Natural killer cell (primary cell): ENCODE measurements at regions not wholly inside any gene's neighbourhood (a gene's known extent, or its start where the extent isn't known, plus 50 kb on each side); places are given as distances from the start of the nearest gene placed in this dataset.

Experiments used
- ATAC-seq, 3 donors: fragments of 150-1000 bp in 2 of 3; fragments of 200-7000 bp in 1 of 3; cut with Tn5 transposase; 1 replicate in 1 of 3; 2 replicates in 2 of 3; pipeline ENCODE4 v1.10.0; 2021; ENCODE audit warnings: mild to moderate bottlenecking in 2 of 3, moderate library complexity in 2 of 3
- DNase-seq, 2 donors: peaks; one replicate each; pipeline versions ENCODE4 v3.0.0 to v3.0.0-alpha.2; 2013 to 2021; ENCODE audit warnings: mixed read lengths in 1 of 2
- H3K27ac ChIP-seq: one replicate; pipeline ENCODE4 v1.5.1; 2013; ENCODE audit warnings: mild to moderate bottlenecking, low read length
- H3K27me3 ChIP-seq: one replicate; pipeline ENCODE4 v1.6.1; 2013; ENCODE audit warnings: low read length; ENCODE audit not compliant: control insufficient read depth, insufficient read depth
- H3K36me3 ChIP-seq: one replicate; pipeline ENCODE4 v1.6.1; 2013; ENCODE audit warnings: low read length; ENCODE audit not compliant: control insufficient read depth, insufficient read depth
- H3K4me1 ChIP-seq: one replicate; pipeline ENCODE4 v1.6.1; 2013; ENCODE audit warnings: low read length; ENCODE audit not compliant: control insufficient read depth, insufficient read depth
- H3K4me3 ChIP-seq: one replicate; pipeline ENCODE4 v1.5.1; 2013; ENCODE audit warnings: low read length
- H3K9me3 ChIP-seq: one replicate; pipeline ENCODE4 v1.6.1; 2013; ENCODE audit warnings: low read length; ENCODE audit not compliant: control insufficient read depth, insufficient read depth
- H3K27ac Mint-ChIP-seq, 2 donors: one replicate each; pipeline ENCODE4 v1.8.0; 2022; ENCODE audit warnings: mild to moderate bottlenecking in 2 of 2, mixed read lengths in 2 of 2, moderate library complexity in 1 of 2
- H3K27me3 Mint-ChIP-seq, 2 donors: one replicate each; pipeline ENCODE4 v1.8.0; 2022; ENCODE audit warnings: low read depth in 2 of 2, mixed read lengths in 2 of 2
- H3K36me3 Mint-ChIP-seq: one replicate; pipeline ENCODE4 v1.8.0; 2022; ENCODE audit warnings: mixed read lengths
- H3K4me1 Mint-ChIP-seq, 2 donors: one replicate each; pipeline ENCODE4 v1.8.0; 2022; ENCODE audit warnings: mixed read lengths in 2 of 2
- H3K4me3 Mint-ChIP-seq: one replicate; pipeline ENCODE4 v1.8.0; 2022; ENCODE audit warnings: mild to moderate bottlenecking, moderate library complexity, mixed read lengths
- H3K9me3 Mint-ChIP-seq, 2 donors: one replicate each; pipeline ENCODE4 v1.8.0; 2022; ENCODE audit warnings: mixed read lengths in 2 of 2
- WGBS: methylation state at CpG from one replicate; pipeline ENCODE4 v1.1.7; 2013; ENCODE audit warnings: missing lambda C conversion rate; ENCODE audit not compliant: insufficient coverage; 5-methylcytosine and 5-hydroxymethylcytosine counted together
- intact Hi-C: fragments of 100-400 bp; cut with micrococcal nuclease; formaldehyde crosslinking; loops from one replicate; pipeline ENCODE4 v1.14.2; 2022
- TF ChIP-seq, protein P1 (sequence below): fragments of 200-600 bp; IDR thresholded peaks from one replicate; pipeline ENCODE4 v1.8.0; 2022; ENCODE audit warnings: antibody characterized with exemption

DNA sequence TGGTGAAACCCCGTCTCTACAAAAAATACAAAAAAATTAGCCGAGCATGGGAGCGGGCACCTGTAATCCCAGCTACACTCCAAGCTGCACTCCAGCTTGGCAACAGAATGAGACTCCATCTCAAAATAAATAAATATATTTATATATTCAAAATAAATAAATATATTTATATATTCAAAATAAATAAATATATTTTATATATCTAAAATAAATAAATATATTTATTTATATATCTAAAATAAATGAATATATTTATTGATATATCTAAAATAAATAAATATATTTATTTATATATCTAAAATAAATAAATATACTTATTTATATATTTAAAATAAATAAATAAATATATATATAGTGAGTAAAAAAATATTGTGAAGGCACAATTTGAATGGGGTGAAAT, 63.4 kb upstream of the EXOC1L start:
- H3K36me3 Mint-ChIP-seq, result no peaks in the 10 kb centered on the region
- no peak overlapping the region for H3K27ac Mint-ChIP-seq
- no peaks in the 10 kb centered on the region for H3K9me3 Mint-ChIP-seq
- H3K27ac ChIP-seq, result no peak overlapping the region
- H3K27me3 ChIP-seq, result peaks cover 2% of the 10 kb centered on the region
- H3K27me3 Mint-ChIP-seq, result peaks cover 8 to 10% of the 10 kb centered on the region in 2 donors
- H3K4me3 Mint-ChIP-seq, result no peak overlapping the region
- TF ChIP-seq, protein P1, sequence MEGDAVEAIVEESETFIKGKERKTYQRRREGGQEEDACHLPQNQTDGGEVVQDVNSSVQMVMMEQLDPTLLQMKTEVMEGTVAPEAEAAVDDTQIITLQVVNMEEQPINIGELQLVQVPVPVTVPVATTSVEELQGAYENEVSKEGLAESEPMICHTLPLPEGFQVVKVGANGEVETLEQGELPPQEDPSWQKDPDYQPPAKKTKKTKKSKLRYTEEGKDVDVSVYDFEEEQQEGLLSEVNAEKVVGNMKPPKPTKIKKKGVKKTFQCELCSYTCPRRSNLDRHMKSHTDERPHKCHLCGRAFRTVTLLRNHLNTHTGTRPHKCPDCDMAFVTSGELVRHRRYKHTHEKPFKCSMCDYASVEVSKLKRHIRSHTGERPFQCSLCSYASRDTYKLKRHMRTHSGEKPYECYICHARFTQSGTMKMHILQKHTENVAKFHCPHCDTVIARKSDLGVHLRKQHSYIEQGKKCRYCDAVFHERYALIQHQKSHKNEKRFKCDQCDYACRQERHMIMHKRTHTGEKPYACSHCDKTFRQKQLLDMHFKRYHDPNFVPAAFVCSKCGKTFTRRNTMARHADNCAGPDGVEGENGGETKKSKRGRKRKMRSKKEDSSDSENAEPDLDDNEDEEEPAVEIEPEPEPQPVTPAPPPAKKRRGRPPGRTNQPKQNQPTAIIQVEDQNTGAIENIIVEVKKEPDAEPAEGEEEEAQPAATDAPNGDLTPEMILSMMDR, result no peak
- no peaks in the 10 kb centered on the region for H3K4me1 Mint-ChIP-seq
- 100% methylated on average over 3 of the region's 3 CpGs for WGBS
- ATAC-seq (no peak), DNase-seq (no peak)
- intact Hi-C loops, result no loop called here
- H3K9me3 ChIP-seq, result no peaks in the 10 kb centered on the region
- H3K36me3 ChIP-seq, result no peaks in the 10 kb centered on the region
- H3K4me3 ChIP-seq, result no peak overlapping the region
- H3K4me1 ChIP-seq, result no peaks in the 10 kb centered on the region

- Histone ChIP-seq H3K4me1 (no peaks in the 10 kb centered on the region), H3K9me3 (no peaks in the 10 kb centered on the region), H3K36me3 (no peaks in the 10 kb centered on the region), H3K27ac (no peak overlapping the region), H3K4me3 (no peak overlapping the region), H3K27me3 (no peaks in the 10 kb centered on the region)
- ATAC-seq (no peak), DNase-seq (no peak)
- H3K36me3 Mint-ChIP-seq, result no peaks in the 10 kb centered on the region
- H3K4me3 Mint-ChIP-seq, result no peak overlapping the region
- no peak overlapping the region for H3K27ac Mint-ChIP-seq
- no peaks in the 10 kb centered on the region for H3K9me3 Mint-ChIP-seq
- TF ChIP-seq, protein P1, result no peak
- peaks cover 6 to 8% of the 10 kb centered on the region in 2 donors for H3K27me3 Mint-ChIP-seq
- intact Hi-C loops, result no loop called here
- no peaks in the 10 kb centered on the region for H3K4me1 Mint-ChIP-seq
Measured at GRCh38 chr4:55757356-55757952, 62.1 kb upstream of the EXOC1L start.

DNA sequence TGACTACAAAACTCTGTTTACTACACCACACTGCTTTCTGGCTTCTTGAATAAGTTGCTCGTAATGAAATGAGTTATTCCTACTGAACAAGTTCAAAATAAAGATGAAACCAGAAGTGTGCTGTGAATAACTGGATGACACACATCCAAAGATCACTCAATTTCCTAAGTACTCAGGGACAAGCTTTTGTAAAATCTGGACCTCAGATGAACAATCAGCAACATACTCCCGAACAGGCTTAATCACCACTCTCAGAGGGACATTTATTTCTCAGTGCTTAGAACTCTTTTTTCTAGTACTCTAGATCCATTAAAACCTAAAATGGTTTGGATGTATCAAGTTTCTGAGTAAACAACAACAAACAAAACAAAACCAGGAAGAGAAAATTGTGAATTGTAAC, 61.5 kb upstream of the EXOC1L start:
- peaks cover 3 to 8% of the 10 kb centered on the region in 2 donors for H3K27me3 Mint-ChIP-seq
- no peaks in the 10 kb centered on the region for H3K4me1 Mint-ChIP-seq
- WGBS, result 79% methylated on average over 2 of the region's 2 CpGs
- no peaks in the 10 kb centered on the region for H3K36me3 Mint-ChIP-seq
- no peaks in the 10 kb centered on the region for H3K36me3 ChIP-seq
- H3K27ac Mint-ChIP-seq, result no peak overlapping the region
- ATAC-seq (no peak), DNase-seq (no peak)
- H3K27ac ChIP-seq, result no peak overlapping the region
- H3K4me3 ChIP-seq, result no peak overlapping the region
- H3K9me3 Mint-ChIP-seq, result no peaks in the 10 kb centered on the region
- no peaks in the 10 kb centered on the region for H3K27me3 ChIP-seq
- no peaks in the 10 kb centered on the region for H3K9me3 ChIP-seq
- intact Hi-C loops, result no loop called here
- no peak overlapping the region for H3K4me3 Mint-ChIP-seq
- TF ChIP-seq, protein P1, result no peak
- H3K4me1 ChIP-seq, result no peaks in the 10 kb centered on the region

DNA sequence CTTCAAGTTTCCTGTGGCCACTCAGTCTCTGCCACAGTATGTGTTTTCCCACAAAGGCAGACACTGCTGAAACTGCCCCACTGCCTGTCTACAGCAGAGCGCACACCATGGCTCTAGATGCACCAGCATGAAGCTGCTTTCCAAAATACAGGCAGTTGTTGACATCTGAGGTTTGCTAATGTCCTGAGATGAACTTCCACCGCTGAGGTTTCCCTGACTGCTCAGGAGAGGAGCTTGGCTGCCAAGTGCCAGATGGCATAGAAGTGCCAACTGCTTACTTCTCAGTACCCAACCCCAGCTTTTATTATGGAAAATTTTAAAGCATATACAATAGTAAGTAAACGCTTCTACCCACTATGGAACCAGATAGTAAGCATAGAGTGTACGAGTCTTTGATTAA, 61.0 kb upstream of the EXOC1L start:
- TF ChIP-seq, protein P1, result no peak
- no peaks in the 10 kb centered on the region for H3K9me3 ChIP-seq
- DNase-seq (no peak), ATAC-seq (no peak)
- no peaks in the 10 kb centered on the region for H3K4me1 ChIP-seq
- no peak overlapping the region for H3K27ac ChIP-seq
- intact Hi-C loops, result no loop called here
- no peaks in the 10 kb centered on the region for H3K9me3 Mint-ChIP-seq
- no peaks in the 10 kb centered on the region for H3K36me3 ChIP-seq
- WGBS, result 61% methylated on average over 3 of the region's 4 CpGs
- H3K27ac Mint-ChIP-seq, result no peak overlapping the region
- no peaks in the 10 kb centered on the region for H3K36me3 Mint-ChIP-seq
- no peaks in the 10 kb centered on the region for H3K4me1 Mint-ChIP-seq
- no peaks in the 10 kb centered on the region for H3K27me3 ChIP-seq
- no peak overlapping the region for H3K4me3 Mint-ChIP-seq
- H3K4me3 ChIP-seq, result no peak overlapping the region
- peaks cover 0 to 8% of the 10 kb centered on the region in 2 donors for H3K27me3 Mint-ChIP-seq
